ENCODE measurements at regions not wholly inside any gene's neighbourhood (a gene's known extent, or its start where the extent isn't known, plus 50 kb on each side); places are given as distances from the start of the nearest gene placed in this dataset.

DNA sequence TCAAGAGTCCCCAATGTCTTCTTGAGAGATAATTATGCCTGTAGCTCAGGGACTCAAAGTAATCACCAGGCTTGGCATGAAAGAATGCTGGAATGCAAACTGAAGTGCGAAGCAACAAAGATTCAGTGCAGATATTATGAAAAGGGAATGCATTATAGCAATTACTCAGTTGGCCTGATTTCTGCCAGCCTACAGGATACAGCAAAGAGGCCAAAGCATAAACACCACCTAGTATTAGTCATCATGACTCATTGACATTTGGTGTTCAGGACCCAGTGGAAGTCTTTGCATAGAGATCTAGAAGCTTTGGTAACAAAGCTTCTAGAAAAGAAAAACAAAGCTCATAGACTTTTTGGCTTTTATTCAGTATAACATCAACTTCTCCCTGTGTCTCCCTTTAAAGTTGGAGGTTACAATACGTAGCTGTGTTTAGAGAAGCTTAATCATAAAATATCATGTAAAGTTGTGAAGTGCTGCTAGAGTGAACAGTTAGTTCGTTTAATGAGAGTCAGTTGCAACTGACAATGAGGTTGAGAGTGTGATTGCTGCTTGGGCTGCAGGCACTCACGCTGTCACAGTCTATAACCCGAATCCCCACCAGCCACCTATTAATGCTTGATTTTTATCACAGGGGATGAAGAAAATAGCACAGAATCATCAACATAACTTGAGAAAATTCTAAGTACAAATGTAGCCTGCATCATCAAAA, 932.7 kb downstream of the TFAP2A start:
- peak overlapping the region; percentile 36; the same call in 1 of the 3 replicates for H2BK15ac ChIP-seq (ENCODE audit: low read depth, low read length)
- no CpG with 5 or more reads among the region's 5 CpGs for WGBS, 2 experiments (ENCODE audit: extremely low coverage in 2 of 2, insufficient read length in 1 of 2)
- no peaks in the 10 kb centered on the region; the same call in 1 of the 2 replicates for H3K9me1 ChIP-seq (ENCODE audit: insufficient read depth, low read length)
- H3K4me3 ChIP-seq (ENCODE audit: insufficient read depth, low read depth, low read length), result no peak overlapping the region
- H4K8ac ChIP-seq (ENCODE audit: low read depth in 2 of 2, low read length in 2 of 2), result peak overlapping the region in 1 of 2 experiments; percentile 83; a peak in 3 of 4 replicates
- H4K20me1 ChIP-seq (ENCODE audit: insufficient read depth, low read length), result no peaks in the 10 kb centered on the region
- peak; percentile 96 for DNase-seq
- peak overlapping the region; percentile 65; the same call in 1 of the 2 replicates for H4K5ac ChIP-seq (ENCODE audit: low read depth, low read length)
- H2AFZ ChIP-seq (replicated peaks; ENCODE audit: low read length, poor library complexity), result no peak overlapping the region
- POLR2A ChIA-PET (ENCODE audit: unreplicated experiment), result interaction anchor here (0.5 kb wide), 1 partner anchor 135 kb away, joined by 5 read pairs; no protein-coding TSS in a partner anchor
- H3K79me1 ChIP-seq (ENCODE audit: low read depth in 1 of 2, low read length in 2 of 2), result no peaks in the 10 kb centered on the region
- peak overlapping the region; percentile 70 for H2BK20ac ChIP-seq (ENCODE audit: low read depth, low read length)
- H3K36me3 ChIP-seq (ENCODE audit: control insufficient read depth, insufficient read depth, low read length), result no peaks in the 10 kb centered on the region
- no TSS peak for BruUV-seq (replicated peaks)
- H3K27me3 ChIP-seq (ENCODE audit: control insufficient read depth, insufficient read depth, low read length), result no peaks in the 10 kb centered on the region
- peak overlapping the region; percentile 60 for H4K91ac ChIP-seq (ENCODE audit: insufficient read depth, low read depth, low read length)
- peak; percentile 89 for ATAC-seq (ENCODE audit: low read depth)
- H2BK120ac ChIP-seq (ENCODE audit: low read depth, low read length), result peak overlapping the region; percentile 91
- no peak overlapping the region for H2AK9ac ChIP-seq (replicated peaks; ENCODE audit: low read depth, low read length, poor library complexity)
- no peak overlapping the region for H3K9ac ChIP-seq (ENCODE audit: low read depth, low read length)
- peak overlapping the region; percentile 85 for H2BK5ac ChIP-seq (ENCODE audit: low read depth, low read length, poor library complexity, severe bottlenecking)
- CTCF ChIA-PET, result interaction anchor here (0.9 to 1.2 kb wide), 4 partner anchors 11 to 924 kb away, joined by 3 read pairs; no protein-coding TSS in a partner anchor
- H3K18ac ChIP-seq (ENCODE audit: low read depth, low read length), result peak overlapping the region; percentile 85; the same call in 1 of the 2 replicates
- H3K4me1 ChIP-seq (ENCODE audit: control insufficient read depth, insufficient read depth, low read length), result peaks cover 11% of the 10 kb centered on the region
- peak overlapping the region; percentile 28; the same call in 1 of the 2 replicates for H3K56ac ChIP-seq (ENCODE audit: extremely low read depth, insufficient read depth, low read length)
- TF ChIP-seq FOS (IDR thresholded peaks at IDR 0.05; ENCODE audit: low read depth, low read length) (peak; percentile 99), RCOR1 (IDR thresholded peaks at IDR 0.05; ENCODE audit: insufficient replicate concordance, low read length) (peak; percentile 78), POLR2A (IDR thresholded peaks at IDR 0.05; ENCODE audit: low read depth, low read length) (no peak), MAFK (IDR thresholded peaks at IDR 0.05; ENCODE audit: low read depth, low read length) (peak; percentile 58), CEBPB (IDR thresholded peaks at IDR 0.05; ENCODE audit: low read depth, low read length) (peak; percentile 35; the same call in 1 of the 2 replicates), BHLHE40 (IDR thresholded peaks at IDR 0.05; ENCODE audit: low read depth, low read length) (peak; percentile 71; the same call in 1 of the 2 replicates), NFE2L2 (IDR thresholded peaks at IDR 0.05; ENCODE audit: low read depth, low read length) (peak; percentile 72; the same call in 1 of the 2 replicates), CHD1 (IDR thresholded peaks at IDR 0.05; ENCODE audit: low read depth, low read length) (no peak)
- intact Hi-C loops (cut with micrococcal nuclease) (loop anchor here (5.0 kb wide), 1 partner anchor 500 kb away; no protein-coding TSS in a partner anchor), dilution Hi-C loops (cut with HindIII; ENCODE audit: low sequenced_read_pairs, unreplicated experiment) (no loop called here), in situ Hi-C loops (cut with MboI; ENCODE audit: low sequenced_read_pairs) (loop anchor here (25.0 kb wide), 1 partner anchor 1255 kb away; the partner anchor contains the start of gene TMEM14B)
- peak overlapping the region; percentile 58; the same call in 1 of the 2 replicates for H3K27ac ChIP-seq (ENCODE audit: insufficient read depth, low read length)
- peak overlapping the region; percentile 61; the same call in 1 of the 2 replicates for H3K4me2 ChIP-seq (ENCODE audit: low read depth, low read length)
- peak overlapping the region; percentile 42 for H3K14ac ChIP-seq (replicated peaks; ENCODE audit: low read depth, low read length)
- peak overlapping the region; percentile 36 for H3K23ac ChIP-seq (ENCODE audit: low read depth, low read length)
- H3K4ac ChIP-seq (ENCODE audit: low read depth, low read length), result peak overlapping the region; percentile 90
- no peaks in the 10 kb centered on the region for H3K9me3 ChIP-seq (ENCODE audit: control insufficient read depth, insufficient read depth, low read length)
- H2AK5ac ChIP-seq (ENCODE audit: low read depth, low read length), result peak overlapping the region; percentile 70
